ENCODE measurements at regions not wholly inside any gene's neighbourhood (a gene's known extent, or its start where the extent isn't known, plus 50 kb on each side); places are given as distances from the start of the nearest gene placed in this dataset.

GRCh38 chr9:82532504-82533180 is 530.3 kb downstream of the RASEF start:
- TF ChIP-seq ZNF549 (tag by site-specific recombination; IDR thresholded peaks at IDR 0.05) (no peak), CTCF (tag by site-specific recombination; IDR thresholded peaks at IDR 0.05) (no peak), HIC1 (tag by site-specific recombination; IDR thresholded peaks at IDR 0.05) (no peak), REST (tag by site-specific recombination; IDR thresholded peaks at IDR 0.05) (no peak), ZNF433 (tag by site-specific recombination; IDR thresholded peaks at IDR 0.05; ENCODE audit: low read depth) (no peak), ZNF645 (tag by site-specific recombination; IDR thresholded peaks at IDR 0.05) (no peak), ZNF146 (tag by site-specific recombination; IDR thresholded peaks at IDR 0.05) (no peak)
